ENCODE measurements at regions not wholly inside any gene's neighbourhood (a gene's known extent, or its start where the extent isn't known, plus 50 kb on each side); places are given as distances from the start of the nearest gene placed in this dataset.
A peak's percentile ranks its signal among the peaks of the same experiment; 100 is the strongest.
"Not testable (repeated sequence)": the region's sequence is repeated elsewhere in the genome, so short reads cannot be mapped to it uniquely, and the experiment has no call there.

- peak; percentile 24 for DNase-seq
Observed at GRCh38 chr9:90044710-90045151, 439.9 kb downstream of the GADD45G start.

GRCh38 chr9:90046317-90046861, 441.6 kb downstream of the GADD45G start:
- no peak for DNase-seq

GRCh38 chr9:90047828-90048227, 443.0 kb downstream of the GADD45G start:
- no peak for DNase-seq

DNA sequence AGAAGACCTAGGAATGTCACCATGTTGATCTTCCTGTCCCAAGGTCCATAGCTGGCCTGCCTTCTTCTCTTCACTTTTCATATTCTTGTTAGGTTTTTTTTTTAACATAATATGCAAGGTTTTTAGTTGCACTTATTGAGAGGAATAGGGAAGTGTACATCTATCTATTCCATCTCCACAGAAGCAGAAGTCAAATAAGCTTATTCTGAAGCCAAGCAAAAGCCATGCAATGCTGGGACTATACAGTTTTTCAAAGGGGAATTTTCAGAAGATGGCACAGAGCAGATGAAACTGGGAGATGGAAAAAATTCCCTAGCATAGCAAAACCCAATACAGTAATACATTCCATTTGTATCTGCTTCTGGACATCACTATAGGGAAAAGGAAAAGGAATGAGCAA, 447.6 kb downstream of the GADD45G start:
- DNase-seq, result no peak

GRCh38 chr9:90053027-90053426, 448.2 kb downstream of the GADD45G start:
- no peak for DNase-seq

GRCh38 chr9:90054810-90055209, 450.0 kb downstream of the GADD45G start:
- no peak for DNase-seq

DNA sequence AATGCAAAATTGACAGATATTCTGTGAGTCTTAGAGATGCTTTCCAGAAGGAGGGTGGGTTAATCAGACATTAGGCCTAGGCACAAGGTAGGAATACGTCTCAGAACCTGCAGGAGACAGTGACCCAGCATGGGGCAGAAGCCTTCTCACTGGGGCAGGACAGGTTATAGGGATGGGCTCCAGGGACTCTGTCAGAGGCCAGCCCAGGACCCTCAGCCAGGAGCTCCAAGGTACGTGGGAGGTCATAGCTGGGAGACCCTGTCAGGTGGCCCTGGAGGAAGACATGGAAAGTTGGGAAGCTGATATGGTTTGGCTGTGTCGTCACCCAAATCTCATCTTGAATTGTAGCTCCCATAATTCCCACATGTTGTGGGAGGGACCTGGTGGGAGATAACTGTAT, 450.4 kb downstream of the GADD45G start:
- no peak for DNase-seq

DNA sequence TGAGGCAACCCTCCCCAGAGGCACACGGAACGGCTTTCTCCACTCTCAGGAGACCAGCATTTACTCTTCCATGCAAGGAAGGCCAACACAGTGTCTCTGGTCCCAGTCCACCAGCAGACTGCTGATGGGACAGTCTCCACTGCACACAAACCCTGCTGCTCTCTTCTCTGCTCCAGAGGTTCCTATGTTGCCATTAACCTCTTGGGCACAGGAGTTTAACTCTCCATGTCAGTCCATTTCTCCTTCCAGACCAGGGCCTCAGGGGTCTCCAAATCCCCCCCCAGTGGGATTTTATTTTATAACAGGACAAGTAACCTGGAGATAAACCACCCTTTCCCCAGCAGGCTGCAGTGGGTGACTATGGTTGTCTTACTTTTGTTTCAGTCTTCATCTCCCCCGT, 452.5 kb downstream of the GADD45G start:
- DNase-seq, result no peak

- no peak for DNase-seq
Observed at GRCh38 chr9:90058182-90058763, 453.5 kb downstream of the GADD45G start.

DNA sequence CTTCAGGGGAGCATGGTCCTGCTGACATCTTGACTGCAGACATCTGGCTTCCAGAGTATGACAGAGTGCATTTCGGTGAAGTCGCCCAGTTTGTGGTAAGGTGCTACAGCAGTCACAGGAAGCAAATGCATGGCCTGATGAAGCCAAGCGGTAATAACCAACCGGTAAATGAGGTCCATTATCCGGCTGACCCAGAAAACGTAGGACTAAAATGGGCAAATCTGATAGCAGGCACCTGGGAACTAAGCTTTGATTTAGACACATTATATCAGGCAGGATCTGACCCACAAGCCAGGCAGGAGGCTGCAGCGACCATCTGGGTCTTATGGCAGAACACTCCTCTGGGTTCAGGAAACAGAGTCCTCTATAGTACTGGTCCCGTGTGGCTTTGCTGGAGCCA, 454.6 kb downstream of the GADD45G start:
- no peak for DNase-seq

- DNase-seq, result no peak
Observed at GRCh38 chr9:90060256-90060655, 455.4 kb downstream of the GADD45G start.

DNA sequence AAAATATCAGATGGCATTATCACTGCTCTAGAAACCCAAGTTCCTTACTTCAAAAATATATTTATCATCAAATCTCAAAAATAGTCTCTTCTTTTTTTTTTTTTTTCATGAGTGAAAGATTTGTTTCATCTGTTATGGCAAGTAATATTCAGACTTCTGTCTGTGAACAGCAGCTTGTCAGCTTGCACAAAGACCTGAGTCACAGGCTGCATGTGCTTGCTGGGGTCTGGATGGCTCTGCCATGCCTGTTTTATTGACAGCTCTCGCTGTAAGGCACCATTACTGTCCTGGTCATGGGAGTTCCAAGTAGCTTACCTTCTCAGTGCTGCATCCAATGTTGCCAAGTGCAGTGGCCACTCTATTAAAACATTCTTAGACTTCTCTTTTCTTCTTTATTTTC, 456.4 kb downstream of the GADD45G start:
- DNase-seq, result no peak

- no peak for DNase-seq
Observed at GRCh38 chr9:90062982-90063381, 458.2 kb downstream of the GADD45G start.

- no peak for DNase-seq
Observed at GRCh38 chr9:90064248-90064647, 459.4 kb downstream of the GADD45G start.

DNA sequence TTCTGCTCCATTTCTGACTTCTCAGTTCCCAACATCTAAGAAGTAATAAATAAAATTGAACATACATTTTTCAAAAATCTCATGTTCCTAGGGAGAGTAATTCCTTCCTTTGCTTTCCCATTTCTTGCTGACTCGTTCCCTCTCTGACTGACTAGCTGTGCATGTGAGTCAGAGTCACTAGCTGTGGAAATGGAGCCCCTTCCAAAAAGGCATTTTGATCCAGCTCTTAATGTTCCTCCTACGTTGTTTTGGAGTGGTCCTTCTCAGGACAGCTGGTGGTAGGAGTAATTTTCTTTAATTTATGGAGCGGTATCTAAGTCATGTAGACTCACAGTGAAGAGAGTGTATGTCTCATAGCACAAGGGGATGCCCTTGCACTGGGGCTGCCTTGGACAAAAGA, 460.2 kb downstream of the GADD45G start:
- no peak for DNase-seq

DNA sequence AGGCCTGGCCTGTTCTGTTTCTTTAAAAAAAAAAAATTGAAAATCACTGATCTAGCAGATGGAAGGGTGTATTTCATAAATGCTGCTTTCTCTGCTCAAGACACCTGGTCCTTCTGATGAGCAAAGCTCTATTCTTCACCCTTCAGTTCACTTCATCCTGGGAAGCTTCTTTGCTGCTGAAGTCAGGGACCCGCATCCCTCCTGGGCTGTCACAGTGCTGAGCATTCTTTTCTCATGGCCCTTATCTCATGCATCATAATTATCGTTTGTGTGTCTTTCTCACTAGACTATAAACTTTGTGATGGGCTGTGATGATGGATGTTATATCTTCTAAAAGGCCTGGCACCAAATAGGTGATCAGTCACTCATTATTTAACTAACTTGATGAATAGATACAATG, 461.0 kb downstream of the GADD45G start:
- no peak for DNase-seq

DNA sequence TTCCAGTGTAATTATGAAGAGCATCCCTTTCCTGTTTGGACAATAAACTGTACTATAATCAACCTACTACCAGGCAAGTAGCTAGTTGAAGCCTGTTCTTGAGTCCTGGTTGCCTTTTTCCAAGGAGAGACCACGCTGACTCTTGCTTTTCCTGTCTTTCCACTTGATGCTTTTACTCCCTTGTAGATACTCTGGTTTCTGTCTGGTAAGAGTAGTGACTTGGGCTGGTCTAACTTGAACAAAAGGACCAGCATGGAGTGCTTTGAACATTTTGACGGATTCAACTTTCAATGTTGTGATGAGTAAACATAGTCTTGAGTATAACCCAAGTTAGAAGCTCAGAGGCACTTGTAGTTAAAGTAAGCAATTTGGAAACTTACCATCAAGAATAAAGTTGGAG, 464.3 kb downstream of the GADD45G start:
- DNase-seq, result no peak

DNA sequence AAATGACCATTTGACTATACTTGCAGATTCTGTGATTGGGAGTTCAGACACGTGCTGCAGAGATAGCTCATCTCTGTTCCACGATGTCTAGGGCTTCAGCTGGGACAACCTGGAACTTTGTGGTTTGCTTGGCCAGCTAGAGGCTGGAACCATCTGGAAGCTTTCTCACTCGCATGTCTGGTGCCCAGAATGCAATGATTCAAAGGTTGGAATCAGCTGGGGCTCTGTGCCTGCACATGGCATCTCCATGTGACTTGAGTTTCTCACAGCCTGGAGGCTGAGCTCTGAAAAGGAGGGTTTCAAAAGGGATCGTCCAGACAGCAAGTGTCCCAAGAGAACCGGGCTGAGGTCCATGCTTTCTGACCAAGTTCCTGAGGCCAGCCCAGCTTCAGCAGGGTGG, 465.2 kb downstream of the GADD45G start:
- DNase-seq, result no peak

DNA sequence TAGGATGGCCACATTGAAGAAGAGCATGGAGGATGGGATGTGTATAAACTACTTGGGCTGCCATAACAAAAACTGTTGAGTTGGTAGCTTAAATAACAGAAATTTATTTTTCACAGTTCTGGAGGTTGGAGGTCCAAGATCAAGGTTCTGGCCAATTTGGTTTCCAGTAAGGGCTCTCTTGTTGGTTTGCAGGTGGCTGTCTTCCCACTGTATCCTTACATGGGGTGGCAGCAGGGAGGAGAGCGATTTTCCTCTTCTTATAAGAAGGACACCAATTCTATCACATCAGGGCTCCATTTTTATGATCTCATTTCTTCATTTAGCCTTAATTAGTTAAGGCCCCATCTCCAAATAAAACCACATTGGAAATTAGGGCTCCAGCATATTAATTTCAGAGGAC, 465.7 kb downstream of the GADD45G start:
- DNase-seq, result no peak

- no peak for DNase-seq
Observed at GRCh38 chr9:90070931-90071660, 466.3 kb downstream of the GADD45G start.

DNA sequence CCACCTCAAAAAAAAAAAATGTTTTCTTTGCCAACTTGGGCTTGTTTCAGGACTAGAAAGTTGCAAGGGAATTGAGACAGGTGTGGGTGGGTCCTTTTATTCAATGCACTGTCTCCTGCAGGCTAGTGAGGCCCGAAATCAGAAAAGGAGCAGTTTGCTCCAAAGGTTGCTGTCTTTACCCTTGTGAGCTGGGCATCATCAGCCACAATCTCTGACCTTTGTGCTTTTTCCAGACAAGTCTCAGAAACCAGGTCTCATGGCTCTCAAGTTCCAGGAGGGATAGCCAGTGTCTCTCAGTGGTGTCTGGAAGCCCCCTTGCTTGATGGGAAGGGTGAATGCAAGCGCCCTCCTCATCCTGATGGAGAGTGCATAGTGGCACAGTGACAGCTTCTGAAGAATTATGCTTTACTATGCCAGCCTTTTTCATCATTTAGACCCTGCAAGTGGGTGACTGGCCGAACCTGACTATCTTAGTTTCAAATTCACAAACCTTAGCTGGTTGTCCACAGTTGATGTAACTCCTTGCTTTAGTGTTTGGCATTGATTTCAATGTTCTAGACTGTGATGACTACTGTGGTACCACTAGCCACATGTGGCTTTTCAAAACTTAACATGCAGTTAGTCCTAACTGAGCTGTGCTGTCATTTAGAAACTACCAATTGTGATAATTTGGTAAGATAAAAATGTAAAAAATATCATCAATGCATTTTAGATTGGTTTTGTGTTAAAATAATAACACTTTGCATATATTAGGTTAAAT, 468.6 kb downstream of the GADD45G start:
- DNase-seq, result no peak

DNA sequence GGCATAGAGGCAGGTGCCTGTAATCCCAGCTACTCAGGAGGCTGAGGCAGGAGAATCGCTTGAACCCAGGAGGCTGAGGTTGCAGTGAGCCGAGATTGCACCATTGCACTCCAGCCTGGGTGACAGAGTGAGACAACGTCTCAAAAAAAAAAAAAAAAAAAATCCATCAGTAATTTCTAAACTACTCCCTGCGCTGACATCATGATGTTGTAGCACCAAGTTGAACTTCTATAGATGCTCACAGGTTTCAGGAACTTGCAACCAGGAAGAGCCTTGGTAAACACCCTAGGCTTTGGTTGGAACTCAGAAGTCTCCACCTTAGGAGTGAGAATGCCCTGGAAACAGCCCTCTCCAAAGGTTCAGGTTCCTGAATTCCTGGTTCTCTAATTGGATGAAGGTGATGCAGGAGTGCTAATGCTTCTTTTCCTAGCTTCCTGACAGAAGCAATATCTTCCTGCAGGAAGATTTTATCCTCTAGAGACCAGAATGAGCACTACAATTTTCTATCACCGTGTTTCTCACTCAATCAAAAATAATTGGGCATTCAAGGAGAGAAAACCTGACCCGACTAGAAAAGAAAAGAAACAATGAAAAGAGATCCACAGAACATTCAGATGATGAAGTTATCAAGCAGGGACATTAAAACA, 469.6 kb downstream of the GADD45G start:
- no peak for DNase-seq

DNA sequence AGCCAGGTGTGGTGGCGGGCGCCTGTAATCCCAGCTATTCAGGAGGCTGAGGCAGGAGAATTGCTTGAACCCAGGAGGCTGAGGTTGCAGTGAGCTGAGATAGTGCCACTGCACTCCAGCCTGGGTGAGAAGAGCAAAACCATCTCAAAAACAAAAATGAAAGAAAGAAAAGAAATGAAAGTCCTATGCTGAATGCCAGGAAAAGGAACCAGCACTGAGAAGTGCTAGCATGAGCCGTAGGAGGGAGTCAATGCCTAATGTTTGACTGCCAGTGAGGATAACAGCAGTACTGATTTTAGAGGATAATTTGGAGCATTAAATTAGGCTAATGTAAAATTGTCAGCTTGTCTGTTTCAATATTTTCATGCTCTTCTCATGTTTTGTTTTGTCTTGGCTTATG, 472.8 kb downstream of the GADD45G start:
- not testable (repeated sequence) for DNase-seq
